Tibial nerve (tissue), 4 donors: ENCODE measurements at regions not wholly inside any gene's neighbourhood (a gene's known extent, or its start where the extent isn't known, plus 50 kb on each side); places are given as distances from the start of the nearest gene placed in this dataset.

ENCODE experiments used
- EP300 ChIP-seq, 2 donors: sonication (generic); formaldehyde crosslinking; IDR thresholded peaks; one replicate each; pipeline ENCODE4 v1.6.1; 2017; ENCODE audit warnings: antibody characterized with exemption in 2 of 2, mild to moderate bottlenecking in 1 of 2
- POLR2A ChIP-seq, 2 donors: fragments of 450-650 bp; IDR thresholded peaks; one replicate each; pipeline ENCODE4 v1.6.1; 2017; ENCODE audit warnings: antibody characterized with exemption in 2 of 2, mild to moderate bottlenecking in 2 of 2, moderate library complexity in 2 of 2
- TF ChIP-seq, protein P1 (sequence below), 5 experiments: fragments of 200-600 bp in 3 of 5; fragments of 450-650 bp in 2 of 5; sonication (generic) in 3 of 5; IDR thresholded peaks; one replicate each; pipeline ENCODE4 v1.5.1; 2016 to 2019; ENCODE audit warnings: antibody characterized with exemption in 5 of 5, mild to moderate bottlenecking in 3 of 5, moderate library complexity in 2 of 5

DNA sequence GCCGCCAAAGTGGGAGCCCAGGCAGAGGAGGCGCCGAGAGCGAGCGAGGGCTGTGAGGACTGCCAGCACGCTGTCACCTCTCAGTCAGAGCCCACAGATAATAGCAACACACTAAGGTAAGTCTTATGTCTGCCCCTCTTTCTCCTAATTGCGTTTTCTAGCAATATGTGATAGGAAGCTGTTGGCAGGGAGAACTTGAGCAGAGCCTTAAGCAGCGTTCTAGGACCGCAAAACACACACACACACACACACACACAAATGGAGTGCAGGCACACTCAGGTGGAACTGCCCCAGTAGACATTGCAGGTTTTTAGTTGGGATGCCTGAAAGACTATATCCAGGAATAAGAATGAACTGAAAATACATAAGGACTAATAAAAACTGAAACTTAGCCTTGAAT, 1188.5 kb downstream of the NXPH1 start:
- TF ChIP-seq, protein P1, sequence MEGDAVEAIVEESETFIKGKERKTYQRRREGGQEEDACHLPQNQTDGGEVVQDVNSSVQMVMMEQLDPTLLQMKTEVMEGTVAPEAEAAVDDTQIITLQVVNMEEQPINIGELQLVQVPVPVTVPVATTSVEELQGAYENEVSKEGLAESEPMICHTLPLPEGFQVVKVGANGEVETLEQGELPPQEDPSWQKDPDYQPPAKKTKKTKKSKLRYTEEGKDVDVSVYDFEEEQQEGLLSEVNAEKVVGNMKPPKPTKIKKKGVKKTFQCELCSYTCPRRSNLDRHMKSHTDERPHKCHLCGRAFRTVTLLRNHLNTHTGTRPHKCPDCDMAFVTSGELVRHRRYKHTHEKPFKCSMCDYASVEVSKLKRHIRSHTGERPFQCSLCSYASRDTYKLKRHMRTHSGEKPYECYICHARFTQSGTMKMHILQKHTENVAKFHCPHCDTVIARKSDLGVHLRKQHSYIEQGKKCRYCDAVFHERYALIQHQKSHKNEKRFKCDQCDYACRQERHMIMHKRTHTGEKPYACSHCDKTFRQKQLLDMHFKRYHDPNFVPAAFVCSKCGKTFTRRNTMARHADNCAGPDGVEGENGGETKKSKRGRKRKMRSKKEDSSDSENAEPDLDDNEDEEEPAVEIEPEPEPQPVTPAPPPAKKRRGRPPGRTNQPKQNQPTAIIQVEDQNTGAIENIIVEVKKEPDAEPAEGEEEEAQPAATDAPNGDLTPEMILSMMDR (IDR thresholded peaks at IDR 0.05), result no peak
- TF ChIP-seq POLR2A (IDR thresholded peaks at IDR 0.05), result no peak
- no peak for TF ChIP-seq EP300 (IDR thresholded peaks at IDR 0.05)
